Activated T-helper 9 cell treated with anti-CD3 and anti-CD28 coated beads, Interleukin-2, amount 50 U/mL, for 16 hours (primary cell): ENCODE measurements at regions not wholly inside any gene's neighbourhood (a gene's known extent, or its start where the extent isn't known, plus 50 kb on each side); places are given as distances from the start of the nearest gene placed in this dataset.

Experiments used
- DNase-seq: peaks from one replicate; pipeline ENCODE4 v3.0.0-alpha.2; 2020; ENCODE audit warnings: low read depth

GRCh38 chr2:125516496-125517109 lies 1139.4 kb upstream of the GYPC start:
- no peak for DNase-seq

- no peak for DNase-seq
Observed at GRCh38 chr2:125526093-125526492, 1129.9 kb upstream of the GYPC start.

GRCh38 chr2:125535089-125535488 lies 1120.9 kb upstream of the GYPC start:
- DNase-seq: no peak

- no peak for DNase-seq
Observed at GRCh38 chr2:125543968-125544514, 1111.9 kb upstream of the GYPC start.

- DNase-seq: no peak
Observed at GRCh38 chr2:125553768-125554167, 1102.2 kb upstream of the GYPC start.

- DNase-seq: no peak
Observed at GRCh38 chr2:125554956-125555355, 1101.0 kb upstream of the GYPC start.

GRCh38 chr2:125559186-125559585 lies 1096.8 kb upstream of the GYPC start:
- DNase-seq: no peak

GRCh38 chr2:125560855-125561254 lies 1095.1 kb upstream of the GYPC start:
- no peak for DNase-seq

GRCh38 chr2:125561302-125561701 lies 1094.7 kb upstream of the GYPC start:
- no peak for DNase-seq

GRCh38 chr2:125562924-125563323 lies 1093.0 kb upstream of the GYPC start:
- DNase-seq: no peak

GRCh38 chr2:125564471-125564870 lies 1091.5 kb upstream of the GYPC start:
- no peak for DNase-seq

- DNase-seq: no peak
Observed at GRCh38 chr2:125566422-125566821, 1089.5 kb upstream of the GYPC start.

GRCh38 chr2:125567100-125567499 lies 1088.9 kb upstream of the GYPC start:
- no peak for DNase-seq

GRCh38 chr2:125572660-125573059 lies 1083.3 kb upstream of the GYPC start:
- no peak for DNase-seq

- no peak for DNase-seq
Observed at GRCh38 chr2:125573432-125573831, 1082.5 kb upstream of the GYPC start.

- DNase-seq: no peak
Observed at GRCh38 chr2:125576558-125576957, 1079.4 kb upstream of the GYPC start.

GRCh38 chr2:125581557-125581956 lies 1074.4 kb upstream of the GYPC start:
- no peak for DNase-seq

GRCh38 chr2:125582516-125582915 lies 1073.4 kb upstream of the GYPC start:
- DNase-seq: no peak

GRCh38 chr2:125584732-125585131 lies 1071.2 kb upstream of the GYPC start:
- no peak for DNase-seq

GRCh38 chr2:125588780-125589179 lies 1067.2 kb upstream of the GYPC start:
- DNase-seq: no peak

GRCh38 chr2:125591954-125592353 lies 1064.0 kb upstream of the GYPC start:
- no peak for DNase-seq

- no peak for DNase-seq
Observed at GRCh38 chr2:125593036-125593435, 1062.9 kb upstream of the GYPC start.

- DNase-seq: no peak
Observed at GRCh38 chr2:125596612-125597011, 1059.3 kb upstream of the GYPC start.

- DNase-seq: no peak
Observed at GRCh38 chr2:125615438-125615837, 1040.5 kb upstream of the GYPC start.
